Calu3 (cell line): ENCODE measurements at regions not wholly inside any gene's neighbourhood (a gene's known extent, or its start where the extent isn't known, plus 50 kb on each side); places are given as distances from the start of the nearest gene placed in this dataset.

Experiments used
- BruUV-seq: library from RNA; stranded (reverse); fragments of 400-500 nt; replicated peaks from 2 replicates; lab custom pipeline; 2021; lab: Mats Ljungman, UMichigan
- CTCF ChIA-PET: fragments of 300-600 bp; sonication (Branson Sonifier 250); formaldehyde crosslinking; loops from one replicate; lab custom pipeline; 2022; ENCODE audit warnings: antibody characterized with exemption; lab: Charles Lee
- DNase-seq: peaks from one replicate; pipeline ENCODE4 v3.0.0; 2022
- H3K27ac Mint-ChIP-seq: one replicate; pipeline ENCODE4 v1.8.0; 2022; ENCODE audit warnings: mixed read lengths; ENCODE audit not compliant: unreplicated experiment
- H3K27me3 Mint-ChIP-seq: one replicate; pipeline ENCODE4 v1.8.0; 2022; ENCODE audit warnings: mixed read lengths; ENCODE audit not compliant: unreplicated experiment
- H3K36me3 Mint-ChIP-seq: one replicate; pipeline ENCODE4 v1.8.0; 2022; ENCODE audit warnings: mild to moderate bottlenecking, moderate library complexity, mixed read lengths; ENCODE audit not compliant: insufficient read depth, unreplicated experiment
- H3K4me1 Mint-ChIP-seq: one replicate; pipeline ENCODE4 v1.8.0; 2022; ENCODE audit warnings: mild to moderate bottlenecking, low read depth, mixed read lengths; ENCODE audit not compliant: unreplicated experiment
- H3K4me3 Mint-ChIP-seq: one replicate; pipeline ENCODE4 v1.8.0; 2022; ENCODE audit warnings: mild to moderate bottlenecking, low read depth, moderate library complexity, mixed read lengths; ENCODE audit not compliant: unreplicated experiment
- H3K9me3 Mint-ChIP-seq: one replicate; pipeline ENCODE4 v1.8.0; 2022; ENCODE audit warnings: low read depth, mixed read lengths; ENCODE audit not compliant: unreplicated experiment
- intact Hi-C: fragments of 100-400 bp; cut with micrococcal nuclease; formaldehyde crosslinking; loops from one replicate; pipeline ENCODE4 v1.10.0; 2022; ENCODE audit not compliant: unreplicated experiment
- TF ChIP-seq, protein P1 (sequence below): fragments of 200-600 bp; IDR thresholded peaks from one replicate; pipeline ENCODE4 v1.8.0; 2022; ENCODE audit warnings: antibody characterized with exemption; ENCODE audit not compliant: unreplicated experiment

DNA sequence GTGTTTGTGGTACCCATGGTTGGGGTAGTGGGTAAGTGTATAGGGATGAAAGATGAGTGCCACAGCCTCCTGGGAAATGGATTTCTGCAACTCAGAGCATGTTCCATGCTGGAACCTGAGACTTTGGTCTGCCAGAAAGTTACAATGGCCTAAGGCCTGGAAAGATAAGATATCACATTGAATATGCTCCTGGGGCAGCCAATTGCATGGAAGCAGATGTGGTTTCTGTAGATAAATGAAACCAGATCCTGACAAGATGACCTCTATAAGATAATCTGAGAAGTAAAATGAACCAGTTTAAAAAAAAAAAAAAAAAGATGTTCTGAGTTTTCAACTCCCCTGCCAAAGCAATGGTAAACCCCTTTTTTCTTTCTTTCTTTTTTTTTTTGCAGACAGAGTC, 91.4 kb upstream of the NCK2 start:
- H3K4me3 Mint-ChIP-seq = no peak overlapping the region
- H3K36me3 Mint-ChIP-seq = no peaks in the 10 kb centered on the region
- intact Hi-C loops = no loop called here
- H3K27me3 Mint-ChIP-seq = no peaks in the 10 kb centered on the region
- TF ChIP-seq, protein P1, sequence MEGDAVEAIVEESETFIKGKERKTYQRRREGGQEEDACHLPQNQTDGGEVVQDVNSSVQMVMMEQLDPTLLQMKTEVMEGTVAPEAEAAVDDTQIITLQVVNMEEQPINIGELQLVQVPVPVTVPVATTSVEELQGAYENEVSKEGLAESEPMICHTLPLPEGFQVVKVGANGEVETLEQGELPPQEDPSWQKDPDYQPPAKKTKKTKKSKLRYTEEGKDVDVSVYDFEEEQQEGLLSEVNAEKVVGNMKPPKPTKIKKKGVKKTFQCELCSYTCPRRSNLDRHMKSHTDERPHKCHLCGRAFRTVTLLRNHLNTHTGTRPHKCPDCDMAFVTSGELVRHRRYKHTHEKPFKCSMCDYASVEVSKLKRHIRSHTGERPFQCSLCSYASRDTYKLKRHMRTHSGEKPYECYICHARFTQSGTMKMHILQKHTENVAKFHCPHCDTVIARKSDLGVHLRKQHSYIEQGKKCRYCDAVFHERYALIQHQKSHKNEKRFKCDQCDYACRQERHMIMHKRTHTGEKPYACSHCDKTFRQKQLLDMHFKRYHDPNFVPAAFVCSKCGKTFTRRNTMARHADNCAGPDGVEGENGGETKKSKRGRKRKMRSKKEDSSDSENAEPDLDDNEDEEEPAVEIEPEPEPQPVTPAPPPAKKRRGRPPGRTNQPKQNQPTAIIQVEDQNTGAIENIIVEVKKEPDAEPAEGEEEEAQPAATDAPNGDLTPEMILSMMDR = no peak
- BruUV-seq = no TSS peak
- no peak overlapping the region for H3K27ac Mint-ChIP-seq
- peaks cover 8% of the 10 kb centered on the region for H3K9me3 Mint-ChIP-seq
- DNase-seq = no peak
- CTCF ChIA-PET = no interaction called here
- H3K4me1 Mint-ChIP-seq = no peaks in the 10 kb centered on the region

DNA sequence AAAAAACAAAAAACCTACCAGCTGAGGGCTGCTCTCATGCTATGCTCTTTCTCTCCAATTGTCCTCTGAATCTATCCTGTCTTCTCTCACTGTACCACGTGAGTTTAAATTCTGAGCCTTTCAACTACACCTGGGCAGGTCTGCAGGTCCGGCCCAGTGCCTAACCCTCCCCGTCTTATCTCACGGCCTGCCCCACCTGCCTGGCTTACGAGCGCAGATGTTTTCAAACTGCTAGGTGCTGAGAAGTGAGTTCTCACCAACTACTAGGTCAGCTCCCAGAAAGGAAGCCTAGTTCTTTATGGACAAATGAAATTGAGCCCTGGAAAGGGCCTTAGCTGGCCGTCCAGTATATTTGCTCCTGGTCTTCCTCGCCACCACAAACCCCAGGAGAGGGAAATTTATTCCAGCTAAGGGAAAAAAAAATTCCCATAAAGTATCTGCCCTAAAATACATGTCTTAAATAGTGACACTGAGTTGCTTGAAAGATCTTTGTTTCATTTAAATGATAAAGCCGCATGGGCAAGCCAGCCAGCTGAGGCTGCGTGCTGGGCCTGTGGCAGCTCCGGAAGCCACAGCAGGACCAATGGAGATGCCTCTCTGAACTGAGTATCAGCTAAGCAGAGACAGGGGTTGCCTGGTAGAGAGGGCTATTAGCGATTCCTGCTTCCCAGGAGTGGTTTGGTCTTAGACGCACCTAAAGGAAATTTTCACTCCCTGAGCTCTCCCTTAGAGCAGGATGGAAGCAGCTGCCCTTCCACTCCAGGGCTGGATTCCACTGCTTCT, 92.5 kb upstream of the NCK2 start:
- CTCF ChIA-PET = interaction anchor here (0.7 kb wide), 1 partner anchor 423 kb away, joined by 3 read pairs; no protein-coding TSS in a partner anchor
- intact Hi-C loops = no loop called here
- H3K27ac Mint-ChIP-seq = no peak overlapping the region
- DNase-seq = no peak
- H3K36me3 Mint-ChIP-seq = no peaks in the 10 kb centered on the region
- H3K4me3 Mint-ChIP-seq = no peak overlapping the region
- H3K9me3 Mint-ChIP-seq = peaks cover 8% of the 10 kb centered on the region
- no TSS peak for BruUV-seq
- TF ChIP-seq, protein P1 = no peak
- no peaks in the 10 kb centered on the region for H3K4me1 Mint-ChIP-seq
- H3K27me3 Mint-ChIP-seq = no peaks in the 10 kb centered on the region

DNA sequence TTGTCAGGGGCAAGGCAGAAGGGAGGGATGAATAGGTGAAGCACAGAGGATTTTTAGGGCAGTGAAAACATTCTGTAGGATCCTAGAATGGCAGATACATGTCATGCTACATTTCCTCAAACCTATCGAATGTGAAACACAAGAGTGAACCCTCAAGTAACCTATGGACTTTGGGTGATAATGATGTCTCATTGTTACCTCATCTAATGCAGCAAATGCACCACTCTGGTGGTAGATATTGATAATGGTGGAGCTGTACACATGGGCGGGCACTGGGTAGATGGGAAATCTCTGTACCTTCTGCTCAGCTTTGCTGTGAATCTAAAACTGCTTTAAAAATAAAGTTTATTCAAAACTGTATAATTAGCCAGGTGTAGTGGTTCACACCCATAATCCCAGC, 95.2 kb upstream of the NCK2 start:
- Mint-ChIP-seq H3K9me3 (peaks cover 3% of the 10 kb centered on the region), H3K36me3 (no peaks in the 10 kb centered on the region)
- no TSS peak for BruUV-seq

DNA sequence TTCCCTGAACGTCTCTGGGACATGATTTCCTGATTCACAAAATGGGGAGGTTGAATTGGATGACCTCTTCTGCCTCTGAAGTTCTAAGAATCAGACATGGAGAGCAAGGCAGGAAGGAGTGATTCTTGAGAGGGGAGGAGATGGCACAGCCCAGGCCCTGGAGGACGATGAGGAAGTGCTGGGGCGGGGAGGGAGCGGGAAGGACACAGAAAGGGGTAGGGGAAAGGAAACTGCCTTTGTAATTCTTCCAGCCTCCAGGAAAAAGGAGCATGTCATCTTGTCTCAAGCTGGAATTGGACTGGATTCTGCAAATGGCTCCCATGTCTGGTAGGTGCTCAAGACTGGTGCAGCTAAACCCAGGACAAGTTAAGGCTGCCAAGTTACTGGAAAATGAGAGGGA, 97.0 kb upstream of the NCK2 start:
- TF ChIP-seq, protein P1 = no peak
- Mint-ChIP-seq H3K27ac (no peak overlapping the region), H3K9me3 (peaks cover 3% of the 10 kb centered on the region), H3K36me3 (no peaks in the 10 kb centered on the region), H3K4me1 (no peaks in the 10 kb centered on the region), H3K4me3 (no peak overlapping the region), H3K27me3 (no peaks in the 10 kb centered on the region)
- no peak for DNase-seq
- BruUV-seq = no TSS peak
- intact Hi-C loops = loop anchor here (5.0 kb wide), 1 partner anchor 70 kb away; no protein-coding TSS in a partner anchor
- CTCF ChIA-PET = no interaction called here

More for the DNA sequence above, 95.2 kb upstream of the NCK2 start:
- intact Hi-C loops = loop anchor here (5.0 kb wide), 1 partner anchor 68 kb away; no protein-coding TSS in a partner anchor
- no peaks in the 10 kb centered on the region for H3K4me1 Mint-ChIP-seq
- no peak overlapping the region for H3K27ac Mint-ChIP-seq
- no peak for DNase-seq
- no peaks in the 10 kb centered on the region for H3K27me3 Mint-ChIP-seq
- CTCF ChIA-PET = no interaction called here
- no peak overlapping the region for H3K4me3 Mint-ChIP-seq
- TF ChIP-seq, protein P1 = no peak
